HCT116 (cell line): ENCODE measurements at regions not wholly inside any gene's neighbourhood (a gene's known extent, or its start where the extent isn't known, plus 50 kb on each side); places are given as distances from the start of the nearest gene placed in this dataset.

Experiments used
- ATAC-seq: fragments of 200-7000 bp; cut with Tn5 transposase; 2 replicates; pipeline ENCODE4 v1.9.1; 2020; ENCODE audit warnings: mild to moderate bottlenecking, moderate library complexity
- BruUV-seq: library from RNA; stranded (reverse); fragments of 400-500 nt; replicated peaks from 2 replicates; lab custom pipeline; 2021; lab: Mats Ljungman, UMichigan
- CTCF ChIA-PET: fragments of 300-600 bp; sonication (Branson Sonifier 250); formaldehyde crosslinking; loops from one replicate; lab custom pipeline; 2021; ENCODE audit warnings: antibody characterized with exemption; lab: Charles Lee
- POLR2A ChIA-PET: fragments of 300-600, 350-600 bp; sonication (Branson Sonifier 250); formaldehyde crosslinking; loops from one replicate; lab custom pipeline; 2021; ENCODE audit warnings: antibody characterized with exemption; lab: Charles Lee
- RAD21 ChIA-PET, 2 experiments: fragments of 300-600 bp; sonication (Branson Sonifier 250); formaldehyde crosslinking; loops; one replicate each; lab custom pipeline; 2023; ENCODE audit warnings: low total read pairs in 2 of 2; ENCODE audit not compliant: uncharacterized antibody in 2 of 2, unreplicated experiment in 2 of 2, low non-redundant PET in 1 of 2; lab: Charles Lee
- DNase-seq: peaks from one replicate; pipeline ENCODE4 v3.0.0-alpha.2; 2010; ENCODE audit warnings: low read depth, low spot score
- H2AFZ ChIP-seq: fragments of 200-600 bp; shearing (Covaris generic), sonication (generic); 2 replicates; pipeline ENCODE4 v1.6.1; 2017; ENCODE audit warnings: low read depth, mixed run types, mixed read lengths, antibody characterized with exemption, low read length; ENCODE audit not compliant: poor library complexity, severe bottlenecking
- H3K27ac ChIP-seq: 2 replicates; pipeline ENCODE4 v1.5.1; 2012; ENCODE audit warnings: low read depth, low read length
- H3K27me3 ChIP-seq: fragments of 200-600 bp; sonication (generic); 2 replicates; pipeline ENCODE4 v1.6.1; 2016; ENCODE audit warnings: mixed run types, low read length, mixed read lengths; ENCODE audit not compliant: insufficient read depth
- H3K36me3 ChIP-seq, 2 experiments: fragments of 200-500 bp in 1 of 2; fragments of 200-600 bp in 1 of 2; sonication (Bioruptor generic) in 1 of 2; sonication (generic) in 1 of 2; 2 replicates each; pipeline versions ENCODE4 v1.5.1 to v1.6.1; 2014 to 2016; ENCODE audit warnings: low read length in 2 of 2, inconsistent platforms in 1 of 2, mixed read lengths in 1 of 2, mixed run types in 1 of 2; ENCODE audit not compliant: insufficient read depth in 2 of 2, control insufficient read depth in 1 of 2
- H3K4me1 ChIP-seq, 2 experiments: fragments of 200-600 bp in 1 of 2; sonication (generic) in 1 of 2; 2 replicates each; pipeline versions ENCODE4 v1.5.1 to v1.6.1; 2012 to 2017; ENCODE audit warnings: low read length in 2 of 2, inconsistent platforms in 1 of 2, mild to moderate bottlenecking in 1 of 2, mixed read lengths in 1 of 2, mixed run types in 1 of 2, moderate library complexity in 1 of 2; ENCODE audit not compliant: insufficient read depth in 2 of 2, control insufficient read depth in 1 of 2
- H3K4me2 ChIP-seq: fragments of 200-600 bp; sonication (generic); 2 replicates; pipeline ENCODE4 v1.6.1; 2017; ENCODE audit warnings: mixed run types, low read length, mixed read lengths
- H3K4me3 ChIP-seq, 2 experiments: fragments of 200-600 bp in 1 of 2; sonication (generic) in 1 of 2; replicated peaks in 1 of 2; 2 replicates each; pipeline ENCODE4 v1.5.1; 2011 to 2016; ENCODE audit warnings: low read length in 2 of 2, control low read depth in 1 of 2, low read depth in 1 of 2, mild to moderate bottlenecking in 1 of 2, mixed read lengths in 1 of 2, mixed run types in 1 of 2
- H3K79me2 ChIP-seq: fragments of 200-600 bp; sonication (generic); 2 replicates; pipeline ENCODE4 v1.6.1; 2017; ENCODE audit warnings: mild to moderate bottlenecking, mixed run types, low read length, moderate library complexity, mixed read lengths; ENCODE audit not compliant: insufficient read depth
- H3K9ac ChIP-seq: fragments of 200-600 bp; sonication (generic); 2 replicates; pipeline ENCODE4 v1.6.1; 2016; ENCODE audit warnings: low read length, mixed read lengths
- H3K9me2 ChIP-seq: fragments of 200-600 bp; sonication (generic), shearing (Covaris generic); 2 replicates; pipeline ENCODE4 v1.6.1; 2017; ENCODE audit warnings: mixed run types, mild to moderate bottlenecking, moderate library complexity; ENCODE audit not compliant: insufficient read depth
- H3K9me3 ChIP-seq, 2 experiments: fragments of 200-500 bp in 1 of 2; fragments of 200-600 bp in 1 of 2; sonication (Bioruptor generic) in 1 of 2; sonication (generic) in 1 of 2; 2 replicates each; pipeline ENCODE4 v1.6.1; 2014 to 2017; ENCODE audit warnings: low read length in 2 of 2, mixed read lengths in 2 of 2, inconsistent platforms in 1 of 2, low read depth in 1 of 2, mild to moderate bottlenecking in 1 of 2, mixed run types in 1 of 2, moderate library complexity in 1 of 2; ENCODE audit not compliant: control insufficient read depth in 1 of 2, insufficient read depth in 1 of 2
- H4K20me1 ChIP-seq: fragments of 200-600 bp; sonication (generic), shearing (Covaris generic); 2 replicates; pipeline ENCODE4 v1.6.1; 2017; ENCODE audit warnings: mixed run types, mild to moderate bottlenecking, moderate library complexity; ENCODE audit not compliant: insufficient read depth
- CBX3 ChIP-seq: IDR thresholded peaks from 2 replicates; pipeline ENCODE4 v1.6.1; 2012; ENCODE audit warnings: low read depth
- EGR1 ChIP-seq: IDR thresholded peaks from 2 replicates; pipeline ENCODE4 v1.6.1; 2012; ENCODE audit warnings: low read depth
- ELF1 ChIP-seq: IDR thresholded peaks from 2 replicates; pipeline ENCODE4 v1.6.1; 2012; ENCODE audit warnings: low read depth, borderline replicate concordance
- EZH2phosphoT487 ChIP-seq: fragments of 200-600 bp; IDR thresholded peaks from 2 replicates; pipeline ENCODE4 v1.6.1; 2018; ENCODE audit warnings: antibody characterized with exemption, borderline replicate concordance
- POLR2A ChIP-seq: IDR thresholded peaks from 2 replicates; pipeline ENCODE4 v1.7.0; 2011; ENCODE audit warnings: borderline replicate concordance; ENCODE audit not compliant: insufficient read depth, insufficient read length; ENCODE audit errors: extremely low read depth
- POLR2AphosphoS5 ChIP-seq: IDR thresholded peaks from 2 replicates; pipeline ENCODE4 v1.6.1; 2011; ENCODE audit warnings: mild to moderate bottlenecking, low read depth, low read length, moderate library complexity
- RAD21 ChIP-seq: IDR thresholded peaks from 2 replicates; pipeline ENCODE4 v1.6.1; 2012; ENCODE audit warnings: low read depth, mild to moderate bottlenecking
- ZFX ChIP-seq: fragments of 450-650 bp; IDR thresholded peaks from 2 replicates; pipeline ENCODE4 v1.6.1; 2017
- ZNF274 ChIP-seq: fragments of 200-500 bp; sonication (Bioruptor generic); IDR thresholded peaks from 2 replicates; pipeline ENCODE4 v1.6.1; 2014; ENCODE audit warnings: mild to moderate bottlenecking, low read depth, low read length, inconsistent platforms
- intact Hi-C: fragments of 100-400 bp; cut with micrococcal nuclease; formaldehyde crosslinking; loops from 2 replicates; pipeline ENCODE4 v1.10.0; 2022
- TF ChIP-seq, protein P1 (sequence below): IDR thresholded peaks from 2 replicates; pipeline ENCODE4 v1.6.1; 2012
- TF ChIP-seq, protein P2 (sequence below), 3 experiments: fragments of 200-600 bp in 1 of 3; sonication (generic) in 1 of 3; IDR thresholded peaks in 2 of 3; conservative IDR thresholded peaks in 1 of 3; 2 replicates each; pipeline ENCODE4 v1.5.1; 2012 to 2017; ENCODE audit warnings: low read depth in 2 of 3, low read length in 2 of 3, antibody characterized with exemption in 1 of 3, borderline replicate concordance in 1 of 3, control low read depth in 1 of 3, mild to moderate bottlenecking in 1 of 3, mixed read lengths in 1 of 3, mixed run types in 1 of 3, moderate library complexity in 1 of 3; ENCODE audit not compliant: insufficient read depth in 1 of 3

DNA sequence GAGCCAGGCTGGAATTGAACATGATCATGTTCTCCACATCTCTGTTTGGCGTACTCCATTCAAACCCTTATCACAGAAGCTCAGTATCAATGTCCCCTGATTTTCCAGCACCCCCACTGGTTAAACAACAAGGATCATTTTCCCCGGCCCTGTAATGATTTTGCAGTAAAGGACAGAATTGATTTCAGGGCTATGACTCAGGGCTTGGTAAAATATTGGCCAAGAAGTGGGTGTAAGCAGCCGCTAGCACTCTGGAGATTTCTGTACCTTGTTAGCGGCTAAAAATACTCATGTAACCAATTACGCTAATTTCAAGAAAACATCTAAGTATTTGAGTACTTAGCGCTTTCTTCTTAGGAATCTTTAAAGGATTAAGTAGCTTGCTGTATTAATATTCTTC, 69.5 kb upstream of the FNDC3A start:
- TF ChIP-seq ELF1: no peak
- TF ChIP-seq, protein P1, sequence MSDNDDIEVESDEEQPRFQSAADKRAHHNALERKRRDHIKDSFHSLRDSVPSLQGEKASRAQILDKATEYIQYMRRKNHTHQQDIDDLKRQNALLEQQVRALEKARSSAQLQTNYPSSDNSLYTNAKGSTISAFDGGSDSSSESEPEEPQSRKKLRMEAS: no peak
- TF ChIP-seq POLR2A: no peak
- no peak for TF ChIP-seq ZNF274
- no peak for TF ChIP-seq RAD21
- TF ChIP-seq POLR2AphosphoS5: no peak
- no peak for TF ChIP-seq ZFX
- TF ChIP-seq, all 23 proteins: peak for 0
- H3K4me2 ChIP-seq: no peak overlapping the region
- H3K9me3 ChIP-seq: no peaks in the 10 kb centered on the region
- 0 out of 4 replicates have a peak, but pooled peaks cover 0 to 5% of the 10 kb centered on the region in 2 experiments for H3K4me1 ChIP-seq
- BruUV-seq: no TSS peak
- no peaks in the 10 kb centered on the region for H3K9me2 ChIP-seq
- DNase-seq: no peak
- ChIA-PET POLR2A (no interaction called here), CTCF (no interaction called here), RAD21 (no interaction called here)
- no peak overlapping the region for H3K27ac ChIP-seq
- ATAC-seq: no peak
- intact Hi-C loops: no loop called here
- H4K20me1 ChIP-seq: no peaks in the 10 kb centered on the region
- H3K9ac ChIP-seq: no peak overlapping the region
- H3K36me3 ChIP-seq: no peaks in the 10 kb centered on the region
- H3K27me3 ChIP-seq: no peaks in the 10 kb centered on the region
- H3K79me2 ChIP-seq: no peaks in the 10 kb centered on the region
- no peak overlapping the region for H3K4me3 ChIP-seq
- H2AFZ ChIP-seq: no peak overlapping the region

DNA sequence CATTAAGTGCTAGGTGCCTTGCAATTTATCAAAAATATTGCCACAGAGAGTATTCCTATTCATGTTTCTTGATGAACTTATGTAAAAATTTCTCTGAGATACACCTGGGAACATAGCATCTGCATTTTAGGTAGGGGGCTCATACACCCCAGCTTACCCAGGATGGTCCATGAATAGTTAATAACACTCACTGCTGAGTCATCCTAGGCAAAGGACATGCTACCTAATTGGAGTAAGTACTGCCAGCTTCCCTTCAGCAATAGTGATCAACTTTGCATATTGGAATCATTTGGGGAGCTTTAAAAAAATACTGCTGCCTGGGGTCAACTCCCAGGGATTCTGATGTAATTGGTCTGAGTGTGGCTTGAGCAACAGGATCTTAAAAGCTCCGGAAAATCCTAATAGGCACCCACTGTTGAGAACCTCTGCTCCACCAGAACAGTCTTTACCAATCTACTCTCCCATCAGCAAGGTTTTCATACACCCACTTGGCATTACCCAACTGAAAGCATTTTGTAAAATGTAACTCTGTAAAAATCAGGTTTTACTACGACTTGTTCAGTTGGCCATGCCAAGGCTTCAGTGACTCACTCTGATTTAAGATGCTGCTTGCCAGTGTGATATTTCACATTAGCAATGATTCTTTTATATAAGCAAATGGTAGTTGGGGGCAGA, 67.2 kb upstream of the FNDC3A start:
- no peaks in the 10 kb centered on the region for H3K79me2 ChIP-seq
- CTCF ChIA-PET: no interaction called here
- H4K20me1 ChIP-seq: no peaks in the 10 kb centered on the region
- H3K9me3 ChIP-seq: no peaks in the 10 kb centered on the region
- no peak overlapping the region for H3K27ac ChIP-seq
- POLR2A ChIA-PET: no interaction called here
- H2AFZ ChIP-seq: no peak overlapping the region
- intact Hi-C loops: no loop called here
- no peaks in the 10 kb centered on the region for H3K9me2 ChIP-seq
- BruUV-seq: no TSS peak
- DNase-seq: no peak
- RAD21 ChIA-PET: no interaction called here
- no peak for ATAC-seq
- no peak overlapping the region for H3K4me3 ChIP-seq
- no peaks in the 10 kb centered on the region for H3K27me3 ChIP-seq
- H3K4me1 ChIP-seq: 0 out of 4 replicates have a peak, but pooled peaks cover 0 to 5% of the 10 kb centered on the region in 2 experiments
- no peak overlapping the region for H3K4me2 ChIP-seq
- H3K36me3 ChIP-seq: no peaks in the 10 kb centered on the region
- H3K9ac ChIP-seq: no peak overlapping the region
- TF ChIP-seq EZH2phosphoT487: no peak
- no peak for TF ChIP-seq EGR1
- TF ChIP-seq ELF1: no peak
- TF ChIP-seq, protein P2, sequence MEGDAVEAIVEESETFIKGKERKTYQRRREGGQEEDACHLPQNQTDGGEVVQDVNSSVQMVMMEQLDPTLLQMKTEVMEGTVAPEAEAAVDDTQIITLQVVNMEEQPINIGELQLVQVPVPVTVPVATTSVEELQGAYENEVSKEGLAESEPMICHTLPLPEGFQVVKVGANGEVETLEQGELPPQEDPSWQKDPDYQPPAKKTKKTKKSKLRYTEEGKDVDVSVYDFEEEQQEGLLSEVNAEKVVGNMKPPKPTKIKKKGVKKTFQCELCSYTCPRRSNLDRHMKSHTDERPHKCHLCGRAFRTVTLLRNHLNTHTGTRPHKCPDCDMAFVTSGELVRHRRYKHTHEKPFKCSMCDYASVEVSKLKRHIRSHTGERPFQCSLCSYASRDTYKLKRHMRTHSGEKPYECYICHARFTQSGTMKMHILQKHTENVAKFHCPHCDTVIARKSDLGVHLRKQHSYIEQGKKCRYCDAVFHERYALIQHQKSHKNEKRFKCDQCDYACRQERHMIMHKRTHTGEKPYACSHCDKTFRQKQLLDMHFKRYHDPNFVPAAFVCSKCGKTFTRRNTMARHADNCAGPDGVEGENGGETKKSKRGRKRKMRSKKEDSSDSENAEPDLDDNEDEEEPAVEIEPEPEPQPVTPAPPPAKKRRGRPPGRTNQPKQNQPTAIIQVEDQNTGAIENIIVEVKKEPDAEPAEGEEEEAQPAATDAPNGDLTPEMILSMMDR (IDR thresholded peaks at IDR 0.05 in 2 of 3, conservative IDR thresholded peaks at IDR 0.05 in 1 of 3; ENCODE audit: borderline replicate concordance in 1 of 3, insufficient read depth in 1 of 3, low read depth in 2 of 3, low read length in 2 of 3): no peak
- TF ChIP-seq CBX3: no peak
